ENCODE measurements at regions not wholly inside any gene's neighbourhood (a gene's known extent, or its start where the extent isn't known, plus 50 kb on each side); places are given as distances from the start of the nearest gene placed in this dataset.

DNA sequence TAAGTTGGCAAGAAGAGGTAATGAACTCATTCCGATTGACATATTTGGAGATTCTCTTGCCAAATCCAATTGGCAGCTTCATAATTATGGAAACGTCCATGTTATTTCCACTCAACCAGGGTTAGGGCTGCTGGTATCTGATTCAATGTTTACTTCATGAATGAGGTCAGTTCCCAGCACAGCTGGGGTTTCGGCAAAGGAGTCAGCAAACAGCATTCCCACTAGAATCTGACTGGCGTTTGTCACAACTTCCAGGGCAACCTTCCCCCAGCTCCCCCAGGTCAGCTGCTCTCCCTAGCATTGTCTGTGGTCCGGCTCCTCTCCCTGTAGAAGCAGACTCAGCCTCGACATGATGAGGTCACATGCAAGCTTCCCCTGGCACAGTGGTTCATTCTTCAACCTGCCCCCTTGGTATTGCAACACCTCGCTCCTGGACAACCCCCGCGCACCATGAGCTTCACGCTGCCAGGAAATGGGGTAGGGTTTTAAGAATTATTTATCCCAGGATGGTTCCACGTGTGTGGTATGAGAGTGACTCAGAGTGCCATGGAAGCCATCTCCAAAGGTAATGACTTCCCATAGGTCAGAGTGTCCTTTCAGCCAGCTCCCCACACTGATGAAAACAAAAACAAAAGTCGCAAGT, 100.7 kb upstream of the SLC25A33 start (continued):
- TF ChIP-seq, protein P1, sequence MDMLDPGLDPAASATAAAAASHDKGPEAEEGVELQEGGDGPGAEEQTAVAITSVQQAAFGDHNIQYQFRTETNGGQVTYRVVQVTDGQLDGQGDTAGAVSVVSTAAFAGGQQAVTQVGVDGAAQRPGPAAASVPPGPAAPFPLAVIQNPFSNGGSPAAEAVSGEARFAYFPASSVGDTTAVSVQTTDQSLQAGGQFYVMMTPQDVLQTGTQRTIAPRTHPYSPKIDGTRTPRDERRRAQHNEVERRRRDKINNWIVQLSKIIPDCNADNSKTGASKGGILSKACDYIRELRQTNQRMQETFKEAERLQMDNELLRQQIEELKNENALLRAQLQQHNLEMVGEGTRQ (IDR thresholded peaks at IDR 0.05; ENCODE audit: low read depth, low read length), result peak; percentile 10; the same call in 1 of the 2 replicates
- TF ChIP-seq, protein P1 (CRISPR knock-in tag; IDR thresholded peaks at IDR 0.05; ENCODE audit: borderline replicate concordance), result no peak
- no peak for TF ChIP-seq ZNF564 (CRISPR knock-in tag; IDR thresholded peaks at IDR 0.05)
- TF ChIP-seq HOXA7 (CRISPR knock-in tag; IDR thresholded peaks at IDR 0.05), result no peak
- TF ChIP-seq ZNF83 (CRISPR knock-in tag; IDR thresholded peaks at IDR 0.05; ENCODE audit: borderline replicate concordance), result no peak
- TF ChIP-seq, protein P2, sequence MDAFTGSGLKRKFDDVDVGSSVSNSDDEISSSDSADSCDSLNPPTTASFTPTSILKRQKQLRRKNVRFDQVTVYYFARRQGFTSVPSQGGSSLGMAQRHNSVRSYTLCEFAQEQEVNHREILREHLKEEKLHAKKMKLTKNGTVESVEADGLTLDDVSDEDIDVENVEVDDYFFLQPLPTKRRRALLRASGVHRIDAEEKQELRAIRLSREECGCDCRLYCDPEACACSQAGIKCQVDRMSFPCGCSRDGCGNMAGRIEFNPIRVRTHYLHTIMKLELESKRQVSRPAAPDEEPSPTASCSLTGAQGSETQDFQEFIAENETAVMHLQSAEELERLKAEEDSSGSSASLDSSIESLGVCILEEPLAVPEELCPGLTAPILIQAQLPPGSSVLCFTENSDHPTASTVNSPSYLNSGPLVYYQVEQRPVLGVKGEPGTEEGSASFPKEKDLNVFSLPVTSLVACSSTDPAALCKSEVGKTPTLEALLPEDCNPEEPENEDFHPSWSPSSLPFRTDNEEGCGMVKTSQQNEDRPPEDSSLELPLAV (CRISPR knock-in tag; conservative IDR thresholded peaks at IDR 0.05; ENCODE audit: low read depth), result no peak
- TF ChIP-seq, protein P3, sequence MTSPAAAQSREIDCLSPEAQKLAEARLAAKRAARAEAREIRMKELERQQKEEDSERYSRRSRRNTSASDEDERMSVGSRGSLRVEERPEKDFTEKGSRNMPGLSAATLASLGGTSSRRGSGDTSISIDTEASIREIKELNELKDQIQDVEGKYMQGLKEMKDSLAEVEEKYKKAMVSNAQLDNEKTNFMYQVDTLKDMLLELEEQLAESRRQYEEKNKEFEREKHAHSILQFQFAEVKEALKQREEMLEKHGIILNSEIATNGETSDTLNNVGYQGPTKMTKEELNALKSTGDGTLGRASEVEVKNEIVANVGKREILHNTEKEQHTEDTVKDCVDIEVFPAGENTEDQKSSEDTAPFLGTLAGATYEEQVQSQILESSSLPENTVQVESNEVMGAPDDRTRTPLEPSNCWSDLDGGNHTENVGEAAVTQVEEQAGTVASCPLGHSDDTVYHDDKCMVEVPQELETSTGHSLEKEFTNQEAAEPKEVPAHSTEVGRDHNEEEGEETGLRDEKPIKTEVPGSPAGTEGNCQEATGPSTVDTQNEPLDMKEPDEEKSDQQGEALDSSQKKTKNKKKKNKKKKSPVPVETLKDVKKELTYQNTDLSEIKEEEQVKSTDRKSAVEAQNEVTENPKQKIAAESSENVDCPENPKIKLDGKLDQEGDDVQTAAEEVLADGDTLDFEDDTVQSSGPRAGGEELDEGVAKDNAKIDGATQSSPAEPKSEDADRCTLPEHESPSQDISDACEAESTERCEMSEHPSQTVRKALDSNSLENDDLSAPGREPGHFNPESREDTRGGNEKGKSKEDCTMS (CRISPR knock-in tag; conservative IDR thresholded peaks at IDR 0.05), result no peak
- TF ChIP-seq ZNF326 (CRISPR knock-in tag; IDR thresholded peaks at IDR 0.05; ENCODE audit: borderline replicate concordance), result no peak
- no peak for TF ChIP-seq RORA (CRISPR knock-in tag; IDR thresholded peaks at IDR 0.05)
- no peak for TF ChIP-seq TBX3 (IDR thresholded peaks at IDR 0.05; ENCODE audit: borderline replicate concordance)
- no peak for TF ChIP-seq RFX5 (IDR thresholded peaks at IDR 0.05; ENCODE audit: low read depth, low read length)
- TF ChIP-seq ZNF780A (CRISPR knock-in tag; IDR thresholded peaks at IDR 0.05), result 0 out of 2 replicates have a peak, but pooled peaks have one; percentile 58
- no peak for TF ChIP-seq HMGA1 (CRISPR knock-in tag; conservative IDR thresholded peaks at IDR 0.05)
- TF ChIP-seq, protein P4, sequence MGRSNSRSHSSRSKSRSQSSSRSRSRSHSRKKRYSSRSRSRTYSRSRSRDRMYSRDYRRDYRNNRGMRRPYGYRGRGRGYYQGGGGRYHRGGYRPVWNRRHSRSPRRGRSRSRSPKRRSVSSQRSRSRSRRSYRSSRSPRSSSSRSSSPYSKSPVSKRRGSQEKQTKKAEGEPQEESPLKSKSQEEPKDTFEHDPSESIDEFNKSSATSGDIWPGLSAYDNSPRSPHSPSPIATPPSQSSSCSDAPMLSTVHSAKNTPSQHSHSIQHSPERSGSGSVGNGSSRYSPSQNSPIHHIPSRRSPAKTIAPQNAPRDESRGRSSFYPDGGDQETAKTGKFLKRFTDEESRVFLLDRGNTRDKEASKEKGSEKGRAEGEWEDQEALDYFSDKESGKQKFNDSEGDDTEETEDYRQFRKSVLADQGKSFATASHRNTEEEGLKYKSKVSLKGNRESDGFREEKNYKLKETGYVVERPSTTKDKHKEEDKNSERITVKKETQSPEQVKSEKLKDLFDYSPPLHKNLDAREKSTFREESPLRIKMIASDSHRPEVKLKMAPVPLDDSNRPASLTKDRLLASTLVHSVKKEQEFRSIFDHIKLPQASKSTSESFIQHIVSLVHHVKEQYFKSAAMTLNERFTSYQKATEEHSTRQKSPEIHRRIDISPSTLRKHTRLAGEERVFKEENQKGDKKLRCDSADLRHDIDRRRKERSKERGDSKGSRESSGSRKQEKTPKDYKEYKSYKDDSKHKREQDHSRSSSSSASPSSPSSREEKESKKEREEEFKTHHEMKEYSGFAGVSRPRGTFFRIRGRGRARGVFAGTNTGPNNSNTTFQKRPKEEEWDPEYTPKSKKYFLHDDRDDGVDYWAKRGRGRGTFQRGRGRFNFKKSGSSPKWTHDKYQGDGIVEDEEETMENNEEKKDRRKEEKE (IDR thresholded peaks at IDR 0.05), result no peak
- TF ChIP-seq ZNF383 (CRISPR knock-in tag; IDR thresholded peaks at IDR 0.05; ENCODE audit: borderline replicate concordance), result no peak; the same call in 1 of the 2 replicates
- no peak for TF ChIP-seq KLF15 (CRISPR knock-in tag; IDR thresholded peaks at IDR 0.05; ENCODE audit: borderline replicate concordance)
- TF ChIP-seq ZSCAN20 (CRISPR knock-in tag; IDR thresholded peaks at IDR 0.05; ENCODE audit: borderline replicate concordance), result no peak
- TF ChIP-seq KLF13 (CRISPR knock-in tag; IDR thresholded peaks at IDR 0.05), result no peak
- no peak for TF ChIP-seq RAD21 (CRISPR knock-in tag; IDR thresholded peaks at IDR 0.05)
- TF ChIP-seq FOSL1 (CRISPR knock-in tag; IDR thresholded peaks at IDR 0.05; ENCODE audit: borderline replicate concordance), result no peak; the same call in 1 of the 2 replicates
- TF ChIP-seq AGO1 (IDR thresholded peaks at IDR 0.05; ENCODE audit: low read depth, low read length, poor library complexity, severe bottlenecking), result no peak
- TF ChIP-seq MYNN (CRISPR knock-in tag; IDR thresholded peaks at IDR 0.05; ENCODE audit: low read depth), result no peak
